ENCODE measurements at regions not wholly inside any gene's neighbourhood (a gene's known extent, or its start where the extent isn't known, plus 50 kb on each side); places are given as distances from the start of the nearest gene placed in this dataset.

GRCh38 chr6:114581293-114581692 lies 238.5 kb upstream of the HS3ST5 start:
- no peaks in the 10 kb centered on the region for H3K36me3 ChIP-seq (replicated peaks; ENCODE audit: control insufficient read depth, insufficient read depth, low read length)

GRCh38 chr6:114580882-114581281 lies 238.1 kb upstream of the HS3ST5 start:
- Histone ChIP-seq H3K4me3 (ENCODE audit: insufficient read depth, low read depth, low read length) (no peak overlapping the region), H3K36me3 (replicated peaks; ENCODE audit: control insufficient read depth, insufficient read depth, low read length) (no peaks in the 10 kb centered on the region), H3K27me3 (ENCODE audit: control insufficient read depth, insufficient read depth, low read length) (no peaks in the 10 kb centered on the region)
- DNase-seq = no peak

More at GRCh38 chr6:114581293-114581692, 238.5 kb upstream of the HS3ST5 start:
- Histone ChIP-seq H3K4me3 (ENCODE audit: insufficient read depth, low read depth, low read length) (no peak overlapping the region), H3K27me3 (ENCODE audit: control insufficient read depth, insufficient read depth, low read length) (no peaks in the 10 kb centered on the region)
- DNase-seq = no peak

GRCh38 chr6:114579486-114579885 lies 236.7 kb upstream of the HS3ST5 start:
- DNase-seq = no peak
- no peak overlapping the region for H3K4me3 ChIP-seq (ENCODE audit: insufficient read depth, low read depth, low read length)
- no peaks in the 10 kb centered on the region for H3K27me3 ChIP-seq (ENCODE audit: control insufficient read depth, insufficient read depth, low read length)
- no peaks in the 10 kb centered on the region for H3K36me3 ChIP-seq (replicated peaks; ENCODE audit: control insufficient read depth, insufficient read depth, low read length)

DNA sequence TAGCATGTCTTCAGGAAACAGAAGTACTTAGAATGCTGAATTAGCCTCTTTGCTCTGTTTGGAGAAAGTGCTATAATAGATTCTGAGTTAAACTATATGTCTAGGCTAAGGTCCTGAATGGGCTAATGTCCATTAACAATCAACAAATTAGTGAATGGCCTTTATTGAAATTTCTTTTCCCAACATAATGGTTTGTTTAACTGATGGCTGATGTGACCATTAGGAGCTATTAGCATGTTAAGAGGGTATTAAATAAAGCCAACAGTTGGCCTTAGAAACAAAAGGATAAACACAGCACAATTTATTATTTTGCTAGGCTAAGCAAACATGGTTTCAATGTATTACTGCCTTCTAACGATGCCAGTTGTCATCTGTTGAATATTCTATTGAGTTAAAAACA lies 234.3 kb upstream of the HS3ST5 start:
- no peak for DNase-seq
- H3K4me3 ChIP-seq (ENCODE audit: insufficient read depth, low read depth, low read length) = no peak overlapping the region
- H3K27me3 ChIP-seq (ENCODE audit: control insufficient read depth, insufficient read depth, low read length) = no peaks in the 10 kb centered on the region

GRCh38 chr6:114576330-114576729 lies 233.5 kb upstream of the HS3ST5 start:
- DNase-seq = no peak
- H3K4me3 ChIP-seq (ENCODE audit: insufficient read depth, low read depth, low read length) = no peak overlapping the region
- H3K27me3 ChIP-seq (ENCODE audit: control insufficient read depth, insufficient read depth, low read length) = no peaks in the 10 kb centered on the region
- no peaks in the 10 kb centered on the region for H3K36me3 ChIP-seq (replicated peaks; ENCODE audit: control insufficient read depth, insufficient read depth, low read length)

More for the DNA sequence above, 234.3 kb upstream of the HS3ST5 start:
- H3K36me3 ChIP-seq (replicated peaks; ENCODE audit: control insufficient read depth, insufficient read depth, low read length) = no peaks in the 10 kb centered on the region

DNA sequence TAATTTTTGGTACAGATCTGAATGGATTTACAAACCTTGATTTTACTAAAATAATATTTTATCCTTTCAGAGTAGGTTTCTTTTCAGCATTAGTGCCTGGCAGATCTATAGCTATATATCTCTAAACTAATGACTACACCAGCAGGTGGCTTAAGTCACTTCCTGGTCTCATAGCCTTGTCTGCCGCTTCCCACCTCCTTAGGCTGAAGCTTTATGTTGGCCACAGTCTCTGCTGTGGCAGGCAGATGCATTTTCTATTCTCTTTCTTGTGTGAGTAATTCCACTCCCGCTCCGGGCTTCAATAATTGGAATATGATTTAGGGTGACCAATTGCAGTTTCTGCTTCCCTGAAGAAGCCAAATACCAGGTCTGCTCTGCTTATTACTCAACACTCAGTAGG lies 226.8 kb upstream of the HS3ST5 start:
- H3K27me3 ChIP-seq (ENCODE audit: control insufficient read depth, insufficient read depth, low read length) = no peaks in the 10 kb centered on the region
- DNase-seq = peak; percentile 4
- no peak overlapping the region for H3K4me3 ChIP-seq (ENCODE audit: insufficient read depth, low read depth, low read length)
- H3K36me3 ChIP-seq (replicated peaks; ENCODE audit: control insufficient read depth, insufficient read depth, low read length) = no peaks in the 10 kb centered on the region

- Histone ChIP-seq H3K4me3 (ENCODE audit: insufficient read depth, low read depth, low read length) (no peak overlapping the region), H3K27me3 (ENCODE audit: control insufficient read depth, insufficient read depth, low read length) (no peaks in the 10 kb centered on the region), H3K36me3 (replicated peaks; ENCODE audit: control insufficient read depth, insufficient read depth, low read length) (no peaks in the 10 kb centered on the region)
- DNase-seq = no peak
Measured at GRCh38 chr6:114564302-114564933, 221.6 kb upstream of the HS3ST5 start.

DNA sequence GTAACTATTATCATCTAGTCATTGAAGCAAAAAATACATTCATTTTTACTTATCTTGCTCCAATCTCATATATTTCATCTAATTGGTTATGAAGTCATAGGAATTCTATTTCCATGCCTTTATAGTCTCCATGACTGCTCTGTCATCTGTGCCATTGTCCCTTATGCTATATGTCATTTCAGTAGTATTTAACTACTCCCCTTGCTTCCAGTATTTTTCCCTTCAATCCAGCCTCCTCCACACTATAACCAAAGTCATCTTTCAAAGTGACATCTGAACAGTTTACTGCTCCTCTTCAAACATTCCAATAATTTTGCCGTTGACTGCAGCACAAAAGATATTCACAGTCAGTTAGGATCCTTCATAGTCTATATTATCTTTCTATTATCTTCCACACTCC lies 216.6 kb upstream of the HS3ST5 start:
- no peak for DNase-seq
- no peak overlapping the region for H3K4me3 ChIP-seq (ENCODE audit: insufficient read depth, low read depth, low read length)
- H3K36me3 ChIP-seq (replicated peaks; ENCODE audit: control insufficient read depth, insufficient read depth, low read length) = no peaks in the 10 kb centered on the region
- H3K27me3 ChIP-seq (ENCODE audit: control insufficient read depth, insufficient read depth, low read length) = no peaks in the 10 kb centered on the region

- no peaks in the 10 kb centered on the region for H3K36me3 ChIP-seq (replicated peaks; ENCODE audit: control insufficient read depth, insufficient read depth, low read length)
- no peaks in the 10 kb centered on the region for H3K27me3 ChIP-seq (ENCODE audit: control insufficient read depth, insufficient read depth, low read length)
- no peak for DNase-seq
- no peak overlapping the region for H3K4me3 ChIP-seq (ENCODE audit: insufficient read depth, low read depth, low read length)
Measured at GRCh38 chr6:114558153-114558552, 215.3 kb upstream of the HS3ST5 start.

- Histone ChIP-seq H3K36me3 (replicated peaks; ENCODE audit: control insufficient read depth, insufficient read depth, low read length) (no peaks in the 10 kb centered on the region), H3K4me3 (ENCODE audit: insufficient read depth, low read depth, low read length) (no peak overlapping the region), H3K27me3 (ENCODE audit: control insufficient read depth, insufficient read depth, low read length) (no peaks in the 10 kb centered on the region)
- no peak for DNase-seq
Measured at GRCh38 chr6:114556846-114557488, 214.1 kb upstream of the HS3ST5 start.

- no peak for DNase-seq
- no peak overlapping the region for H3K4me3 ChIP-seq (ENCODE audit: insufficient read depth, low read depth, low read length)
- H3K36me3 ChIP-seq (replicated peaks; ENCODE audit: control insufficient read depth, insufficient read depth, low read length) = no peaks in the 10 kb centered on the region
- no peaks in the 10 kb centered on the region for H3K27me3 ChIP-seq (ENCODE audit: control insufficient read depth, insufficient read depth, low read length)
Measured at GRCh38 chr6:114550316-114550715, 207.5 kb upstream of the HS3ST5 start.

- peak; percentile 30 for DNase-seq
- no peaks in the 10 kb centered on the region for H3K27me3 ChIP-seq (ENCODE audit: control insufficient read depth, insufficient read depth, low read length)
- H3K4me3 ChIP-seq (ENCODE audit: insufficient read depth, low read depth, low read length) = no peak overlapping the region
- H3K36me3 ChIP-seq (replicated peaks; ENCODE audit: control insufficient read depth, insufficient read depth, low read length) = no peaks in the 10 kb centered on the region
Measured at GRCh38 chr6:114543696-114544095, 200.9 kb upstream of the HS3ST5 start.

GRCh38 chr6:114541794-114542193 lies 199.0 kb upstream of the HS3ST5 start:
- no peak for DNase-seq
- no peaks in the 10 kb centered on the region for H3K36me3 ChIP-seq (replicated peaks; ENCODE audit: control insufficient read depth, insufficient read depth, low read length)
- H3K27me3 ChIP-seq (ENCODE audit: control insufficient read depth, insufficient read depth, low read length) = no peaks in the 10 kb centered on the region
- no peak overlapping the region for H3K4me3 ChIP-seq (ENCODE audit: insufficient read depth, low read depth, low read length)

GRCh38 chr6:114537977-114538376 lies 195.2 kb upstream of the HS3ST5 start:
- no peaks in the 10 kb centered on the region for H3K27me3 ChIP-seq (ENCODE audit: control insufficient read depth, insufficient read depth, low read length)
- H3K4me3 ChIP-seq (ENCODE audit: insufficient read depth, low read depth, low read length) = no peak overlapping the region

DNA sequence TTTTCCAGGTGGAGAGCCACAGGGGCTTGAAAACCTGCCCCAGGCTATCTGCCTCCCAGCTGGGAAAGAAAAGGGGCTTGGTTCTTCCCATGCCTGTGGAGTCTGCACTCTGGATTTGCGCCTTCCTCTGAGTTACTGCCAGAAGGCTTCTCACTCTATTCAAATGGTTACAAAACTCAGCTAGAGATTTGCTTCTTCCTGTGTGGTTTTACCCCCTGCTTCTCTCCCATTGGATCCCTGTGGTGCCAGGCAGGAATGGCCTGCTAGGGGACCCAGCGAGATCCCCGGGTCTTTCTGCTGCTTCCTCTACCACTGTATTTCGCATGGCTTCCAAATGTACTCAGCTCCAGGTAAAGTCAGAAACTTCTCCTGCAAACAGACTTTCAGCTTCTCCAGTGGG lies 192.0 kb upstream of the HS3ST5 start:
- H3K27me3 ChIP-seq (ENCODE audit: control insufficient read depth, insufficient read depth, low read length) = no peaks in the 10 kb centered on the region
- H3K36me3 ChIP-seq (replicated peaks; ENCODE audit: control insufficient read depth, insufficient read depth, low read length) = no peaks in the 10 kb centered on the region
- DNase-seq = no peak
- H3K4me3 ChIP-seq (ENCODE audit: insufficient read depth, low read depth, low read length) = no peak overlapping the region

More at GRCh38 chr6:114537977-114538376, 195.2 kb upstream of the HS3ST5 start:
- H3K36me3 ChIP-seq (replicated peaks; ENCODE audit: control insufficient read depth, insufficient read depth, low read length) = no peaks in the 10 kb centered on the region
- DNase-seq = no peak
